SK-N-SH (cell line): ENCODE measurements at regions not wholly inside any gene's neighbourhood (a gene's known extent, or its start where the extent isn't known, plus 50 kb on each side); places are given as distances from the start of the nearest gene placed in this dataset.

Source experiments
- CTCF ChIA-PET: fragments of 300-600, 350-600 bp; formaldehyde crosslinking; extraction: SDS; loops from one replicate; lab custom pipeline; 2021; lab: Yijun Ruan, JAX
- POLR2A ChIA-PET: fragments of 350-600 bp; sonication (Branson Sonifier 250); formaldehyde crosslinking; extraction: SDS; loops from one replicate; lab custom pipeline; 2020; ENCODE audit warnings: antibody characterized with exemption, inconsistent platforms; lab: Yijun Ruan, JAX
- DNase-seq: peaks from one replicate; pipeline ENCODE4 v3.0.0; 2012
- H2AFZ ChIP-seq: fragments of 200-600 bp; sonication (generic); 2 replicates; pipeline ENCODE4 v1.8.1; 2016; ENCODE audit warnings: antibody characterized with exemption, mild to moderate bottlenecking, low read depth
- H3F3A ChIP-seq: fragments of 200-600 bp; sonication (generic); replicated peaks from 2 replicates; pipeline ENCODE3; 2016; ENCODE audit warnings: antibody characterized with exemption, mild to moderate bottlenecking; ENCODE audit not compliant: insufficient read depth
- H3K27ac ChIP-seq, 2 experiments: fragments of 200-500 bp in 1 of 2; fragments of 200-600 bp in 1 of 2; sonication (Bioruptor generic) in 1 of 2; sonication (generic), shearing (Covaris generic) in 1 of 2; 2 replicates each; pipeline versions ENCODE4 v1.5.1 to v1.6.1; 2014 to 2016; ENCODE audit warnings: low read depth in 2 of 2, inconsistent platforms in 1 of 2, low read length in 1 of 2, mild to moderate bottlenecking in 1 of 2, mixed read lengths in 1 of 2
- H3K27me3 ChIP-seq: fragments of 200-600 bp; sonication (generic), shearing (Covaris generic); 2 replicates; pipeline ENCODE4 v1.6.1; 2016; ENCODE audit warnings: mixed run types; ENCODE audit not compliant: insufficient read depth
- H3K36me3 ChIP-seq, 2 experiments: fragments of 200-500 bp in 1 of 2; fragments of 200-600 bp in 1 of 2; sonication (Bioruptor generic) in 1 of 2; sonication (generic) in 1 of 2; replicated peaks in 1 of 2; 2 replicates each; pipeline versions ENCODE3 to v1.5.1; 2014 to 2016; ENCODE audit warnings: low read length in 1 of 2, mild to moderate bottlenecking in 1 of 2; ENCODE audit not compliant: insufficient read depth in 2 of 2, control insufficient read depth in 1 of 2
- H3K4me1 ChIP-seq, 2 experiments: fragments of 200-500 bp in 1 of 2; fragments of 200-600 bp in 1 of 2; sonication (Bioruptor generic) in 1 of 2; sonication (generic), shearing (Covaris generic) in 1 of 2; 2 replicates each; pipeline versions ENCODE4 v1.5.1 to v1.6.1; 2014 to 2016; ENCODE audit warnings: low read depth in 1 of 2, low read length in 1 of 2, mixed run types in 1 of 2; ENCODE audit not compliant: insufficient read depth in 2 of 2, control insufficient read depth in 1 of 2
- H3K4me2 ChIP-seq: fragments of 200-600 bp; sonication (generic), shearing (Covaris generic); 2 replicates; pipeline ENCODE4 v1.6.1; 2017; ENCODE audit warnings: mixed run types
- H3K4me3 ChIP-seq, 2 experiments: fragments of 200-500 bp in 1 of 2; fragments of 200-600 bp in 1 of 2; sonication (Bioruptor generic) in 1 of 2; sonication (generic), shearing (Covaris generic) in 1 of 2; 2 replicates each; pipeline versions ENCODE4 v1.5.1 to v1.8.1; 2014 to 2016; ENCODE audit warnings: low read depth in 2 of 2, inconsistent platforms in 1 of 2, low read length in 1 of 2, mild to moderate bottlenecking in 1 of 2, mixed read lengths in 1 of 2, moderate library complexity in 1 of 2
- H3K79me2 ChIP-seq: fragments of 200-600 bp; sonication (generic); 2 replicates; pipeline ENCODE4 v1.8.1; 2017; ENCODE audit warnings: mild to moderate bottlenecking; ENCODE audit not compliant: insufficient read depth
- H3K9ac ChIP-seq: fragments of 200-600 bp; sonication (generic); 2 replicates; pipeline ENCODE4 v1.6.1; 2017; ENCODE audit warnings: mixed run types
- H3K9me2 ChIP-seq: fragments of 200-600 bp; sonication (generic); 2 replicates; pipeline ENCODE4 v1.6.1; 2017; ENCODE audit warnings: mixed run types
- H3K9me3 ChIP-seq: fragments of 200-600 bp; sonication (generic); 2 replicates; pipeline ENCODE4 v1.6.1; 2017; ENCODE audit warnings: mixed run types, mild to moderate bottlenecking, moderate library complexity
- H4K20me1 ChIP-seq: fragments of 200-600 bp; sonication (generic); 2 replicates; pipeline ENCODE4 v1.6.1; 2017; ENCODE audit warnings: mild to moderate bottlenecking, mixed run types; ENCODE audit not compliant: insufficient read depth
- ELF1 ChIP-seq: IDR thresholded peaks from 2 replicates; pipeline ENCODE4 v1.4.0; 2012
- FOXM1 ChIP-seq: IDR thresholded peaks from 2 replicates; pipeline ENCODE4 v1.4.0; 2012; ENCODE audit warnings: low read depth, mild to moderate bottlenecking
- GABPA ChIP-seq: IDR thresholded peaks from 2 replicates; pipeline ENCODE4 v1.4.0; 2012; ENCODE audit warnings: low read depth, mild to moderate bottlenecking
- MEF2A ChIP-seq: IDR thresholded peaks from 2 replicates; pipeline ENCODE4 v1.4.0; 2012; ENCODE audit warnings: low read depth, borderline replicate concordance
- NRF1 ChIP-seq: IDR thresholded peaks from 2 replicates; pipeline ENCODE4 v1.6.1; 2012; ENCODE audit warnings: low read depth, mild to moderate bottlenecking, low read length
- POLR2AphosphoS5 ChIP-seq: IDR thresholded peaks from 2 replicates; pipeline ENCODE4 v1.6.1; 2012; ENCODE audit warnings: low read depth, low read length
- RAD21 ChIP-seq: IDR thresholded peaks from 2 replicates; pipeline ENCODE4 v1.6.1; 2012; ENCODE audit warnings: mild to moderate bottlenecking, low read length
- RFX5 ChIP-seq: IDR thresholded peaks from 2 replicates; pipeline ENCODE4 v1.6.1; 2012; ENCODE audit warnings: mild to moderate bottlenecking, improper control_type of control experiment, low read length
- TCF12 ChIP-seq: IDR thresholded peaks from 2 replicates; pipeline ENCODE4 v1.4.0; 2012
- USF1 ChIP-seq: IDR thresholded peaks from 2 replicates; pipeline ENCODE4 v1.4.0; 2012; ENCODE audit warnings: low read depth, borderline replicate concordance
- USF2 ChIP-seq: fragments of 150-350 bp; IDR thresholded peaks from 2 replicates; pipeline ENCODE4 v1.6.1; 2017; ENCODE audit warnings: antibody characterized with exemption, low read length, low read depth, borderline replicate concordance
- ZBTB33 ChIP-seq: IDR thresholded peaks from 2 replicates; pipeline ENCODE4 v1.4.0; 2012; ENCODE audit warnings: low read depth, borderline replicate concordance
- WGBS: methylation state at CpG from one replicate; pipeline ENCODE4 v1.1.6; 2017; ENCODE audit warnings: low lambda C conversion rate; 5-methylcytosine and 5-hydroxymethylcytosine counted together

GRCh38 chr10:63077800-63078199 is 55.3 kb upstream of the NRBF2 start:
- Histone ChIP-seq H3K79me2 (no peaks in the 10 kb centered on the region), H3F3A (no peaks in the 10 kb centered on the region), H3K9me3 (no peaks in the 10 kb centered on the region), H3K9ac (no peak overlapping the region), H2AFZ (no peak overlapping the region), H3K27ac (no peak overlapping the region), H3K36me3 (no peaks in the 10 kb centered on the region), H3K4me1 (no peaks in the 10 kb centered on the region), H3K9me2 (no peaks in the 10 kb centered on the region), H3K4me3 (no peak overlapping the region), H3K4me2 (no peak overlapping the region), H4K20me1 (no peaks in the 10 kb centered on the region), H3K27me3 (no peaks in the 10 kb centered on the region)
- CTCF ChIA-PET: interaction anchor here (0.6 to 1.4 kb wide), 4 partner anchors 259 to 840 kb away, joined by 3 to 4 read pairs (median 3); no protein-coding TSS in a partner anchor
- 77% methylated on average over 4 of the region's 4 CpGs for WGBS
- DNase-seq: no peak
- TF ChIP-seq POLR2AphosphoS5 (no peak), RFX5 (no peak), TCF12 (no peak), FOXM1 (no peak), ZBTB33 (no peak), USF2 (no peak), NRF1 (no peak), RAD21 (no peak)
- POLR2A ChIA-PET: no interaction called here

- Histone ChIP-seq H3K36me3 (no peaks in the 10 kb centered on the region), H3K27me3 (peaks cover 8% of the 10 kb centered on the region; the same call in 1 of the 2 replicates), H3K9me2 (no peaks in the 10 kb centered on the region), H3K9me3 (no peaks in the 10 kb centered on the region), H4K20me1 (no peaks in the 10 kb centered on the region), H2AFZ (no peak overlapping the region), H3K79me2 (no peaks in the 10 kb centered on the region), H3F3A (no peaks in the 10 kb centered on the region), H3K4me1 (peaks cover 0 to 8% of the 10 kb centered on the region in 2 experiments; a peak in 2 of 4 replicates), H3K9ac (no peak overlapping the region), H3K27ac (no peak overlapping the region), H3K4me3 (no peak overlapping the region), H3K4me2 (no peak overlapping the region)
- POLR2A ChIA-PET: no interaction called here
- DNase-seq: no peak
- TF ChIP-seq USF1 (no peak), ELF1 (no peak), POLR2AphosphoS5 (no peak), MEF2A (no peak), RAD21 (no peak), GABPA (no peak)
- WGBS: 54% methylated on average over 4 of the region's 11 CpGs
- CTCF ChIA-PET: interaction anchor here (0.8 to 4.6 kb wide), 2 partner anchors 11 to 255 kb away, joined by 5 to 31 read pairs; no protein-coding TSS in a partner anchor
These were observed 60.2 kb upstream of the NRBF2 start for GRCh38 chr10:63072951-63073350.
